GM23338 (cell line): ENCODE measurements at regions not wholly inside any gene's neighbourhood (a gene's known extent, or its start where the extent isn't known, plus 50 kb on each side); places are given as distances from the start of the nearest gene placed in this dataset.

Experiments
- ATAC-seq: fragments of 200-7000 bp; cut with Tn5 transposase; 3 replicates; pipeline ENCODE4 v1.9.1; 2020
- DNase-seq: peaks from one replicate; pipeline ENCODE4 v3.0.0-alpha.2; 2015; ENCODE audit warnings: low spot score
- H2AFZ ChIP-seq: fragments of 200-600 bp; sonication (generic); 2 replicates; pipeline ENCODE4 v1.8.0; 2016; ENCODE audit warnings: antibody characterized with exemption, mild to moderate bottlenecking, moderate library complexity
- H3F3A ChIP-seq: fragments of 200-600 bp; sonication (generic); replicated peaks from 2 replicates; pipeline ENCODE4 v1.8.0; 2017; ENCODE audit warnings: antibody characterized with exemption, mixed run types, low read depth
- H3K27ac ChIP-seq: fragments of 200-600 bp; sonication (generic); 2 replicates; pipeline ENCODE4 v1.6.1; 2016; ENCODE audit warnings: low read depth
- H3K27me3 ChIP-seq: fragments of 200-600 bp; sonication (generic); 2 replicates; pipeline ENCODE4 v1.8.0; 2016; ENCODE audit warnings: mild to moderate bottlenecking, mixed run types, moderate library complexity; ENCODE audit not compliant: insufficient read depth
- H3K36me3 ChIP-seq: fragments of 200-600 bp; sonication (generic); 2 replicates; pipeline ENCODE4 v1.8.0; 2016; ENCODE audit warnings: mild to moderate bottlenecking; ENCODE audit not compliant: insufficient read depth
- H3K4me1 ChIP-seq: fragments of 200-600 bp; sonication (generic); 2 replicates; pipeline ENCODE4 v1.8.0; 2016; ENCODE audit warnings: mild to moderate bottlenecking, moderate library complexity; ENCODE audit not compliant: insufficient read depth
- H3K4me2 ChIP-seq: fragments of 200-600 bp; sonication (generic); 2 replicates; pipeline ENCODE4 v1.7.1; 2017; ENCODE audit warnings: mixed run types
- H3K4me3 ChIP-seq: fragments of 200-600 bp; sonication (generic); 2 replicates; pipeline ENCODE4 v1.6.1; 2016; ENCODE audit warnings: mixed run types
- H3K79me2 ChIP-seq: fragments of 200-600 bp; sonication (generic); replicated peaks from 2 replicates; pipeline ENCODE4 v1.8.0; 2017; ENCODE audit warnings: mild to moderate bottlenecking; ENCODE audit not compliant: insufficient read depth
- H3K9me2 ChIP-seq: fragments of 200-600 bp; sonication (generic); 2 replicates; pipeline ENCODE4 v1.8.0; 2017; ENCODE audit not compliant: insufficient read depth
- H4K20me1 ChIP-seq: fragments of 200-600 bp; sonication (generic); replicated peaks from 2 replicates; pipeline ENCODE4 v1.8.0; 2017; ENCODE audit warnings: mild to moderate bottlenecking; ENCODE audit not compliant: insufficient read depth
- H3K27ac Mint-ChIP-seq: 2 replicates; pipeline ENCODE4 v1.8.0; 2020; ENCODE audit warnings: inconsistent platforms, mild to moderate bottlenecking, moderate library complexity, mixed read lengths
- H3K27me3 Mint-ChIP-seq: 3 replicates; pipeline ENCODE4 v1.8.0; 2022; ENCODE audit warnings: low read depth, mild to moderate bottlenecking, moderate library complexity, mixed read lengths, inconsistent platforms; ENCODE audit not compliant: insufficient read depth, poor library complexity
- H3K36me3 Mint-ChIP-seq: 3 replicates; pipeline ENCODE4 v1.8.0; 2021; ENCODE audit warnings: low read depth, mild to moderate bottlenecking, inconsistent platforms, moderate library complexity, mixed read lengths
- H3K4me1 Mint-ChIP-seq: 3 replicates; pipeline ENCODE4 v1.8.0; 2020; ENCODE audit warnings: mild to moderate bottlenecking, inconsistent platforms, mixed read lengths
- H3K4me3 Mint-ChIP-seq: 3 replicates; pipeline ENCODE4 v1.8.0; 2021; ENCODE audit warnings: moderate library complexity, mild to moderate bottlenecking, inconsistent platforms, mixed read lengths
- H3K9me3 Mint-ChIP-seq: 3 replicates; pipeline ENCODE4 v1.8.0; 2020; ENCODE audit warnings: moderate library complexity, mild to moderate bottlenecking, inconsistent platforms, mixed read lengths
- CREB1 ChIP-seq: fragments of 250-450 bp; sonication (Bioruptor Pico); IDR thresholded peaks from 2 replicates; pipeline ENCODE4 v1.5.0; 2020; ENCODE audit warnings: low read depth, mild to moderate bottlenecking, moderate library complexity
- EZH2 ChIP-seq: fragments of 200-600 bp; sonication (generic); IDR thresholded peaks from one replicate; pipeline ENCODE4 v1.8.0; 2017; ENCODE audit warnings: antibody characterized with exemption, mild to moderate bottlenecking, low read depth; ENCODE audit not compliant: unreplicated experiment
- EZH2phosphoT487 ChIP-seq: fragments of 200-600 bp; sonication (generic); IDR thresholded peaks from one replicate; pipeline ENCODE4 v1.8.1; 2018; ENCODE audit warnings: antibody characterized with exemption; ENCODE audit not compliant: unreplicated experiment
- JUNB ChIP-seq: IDR thresholded peaks from one replicate; pipeline ENCODE4 v1.6.1; 2016; ENCODE audit warnings: antibody characterized with exemption; ENCODE audit not compliant: unreplicated experiment
- NANOG ChIP-seq: IDR thresholded peaks from 2 replicates; pipeline ENCODE4 v1.6.1; 2016; ENCODE audit warnings: antibody characterized with exemption, borderline replicate concordance
- STAT1 ChIP-seq: IDR thresholded peaks from one replicate; pipeline ENCODE4 v1.6.1; 2016; ENCODE audit warnings: antibody characterized with exemption; ENCODE audit not compliant: unreplicated experiment
- ZNF114 ChIP-seq: fragments of 250-450 bp; sonication (Bioruptor Pico); IDR thresholded peaks from 2 replicates; pipeline ENCODE4 v1.5.0; 2020; ENCODE audit warnings: mild to moderate bottlenecking, moderate library complexity
- ZNF331 ChIP-seq: fragments of 250-450 bp; sonication (Bioruptor Pico); IDR thresholded peaks from 2 replicates; pipeline ENCODE4 v1.5.0; 2020; ENCODE audit warnings: low read depth, mild to moderate bottlenecking, moderate library complexity
- TF ChIP-seq, protein P1 (sequence below), 2 experiments: fragments of 200-600 bp in 1 of 2; sonication (generic) in 1 of 2; conservative IDR thresholded peaks; 2 replicates each; pipeline versions ENCODE4 v1.5.1 to v1.6.1; 2016 to 2017; ENCODE audit warnings: antibody characterized with exemption in 2 of 2, low read depth in 2 of 2, mild to moderate bottlenecking in 2 of 2, moderate library complexity in 1 of 2
- TF ChIP-seq, protein P2 (sequence below): IDR thresholded peaks from one replicate; pipeline ENCODE4 v1.6.1; 2018; ENCODE audit warnings: antibody characterized with exemption; ENCODE audit not compliant: unreplicated experiment
- TF ChIP-seq, protein P3 (sequence below): IDR thresholded peaks from 2 replicates; pipeline ENCODE4 v1.6.1; 2016; ENCODE audit warnings: antibody characterized with exemption

DNA sequence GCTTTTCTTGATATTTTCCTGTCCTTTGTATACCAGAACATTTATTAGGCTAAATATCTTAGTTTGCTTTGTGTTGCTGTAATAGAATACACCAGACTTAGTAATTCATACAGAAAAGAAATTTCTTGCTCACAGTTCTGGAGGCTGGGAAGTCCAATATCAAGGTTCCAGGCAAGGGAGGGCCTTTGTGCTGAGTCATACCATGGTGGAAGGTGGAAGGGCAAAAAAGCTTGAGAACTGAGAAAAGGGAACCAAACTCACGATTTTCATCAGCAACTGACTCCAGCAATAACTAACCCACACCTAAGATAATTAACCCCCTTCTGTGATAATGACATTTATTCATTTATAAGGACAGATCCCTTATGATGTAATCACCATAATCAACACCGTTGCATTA, 496.9 kb upstream of the SUCLG2 start:
- Mint-ChIP-seq H3K4me1 (peaks cover 3% of the 10 kb centered on the region; the same call in 1 of the 3 replicates), H3K27me3 (no peaks in the 10 kb centered on the region), H3K4me3 (no peak overlapping the region), H3K36me3 (no peaks in the 10 kb centered on the region), H3K9me3 (no peaks in the 10 kb centered on the region), H3K27ac (no peak overlapping the region)
- H3K9me2 ChIP-seq, result peaks cover 8% of the 10 kb centered on the region; the same call in 1 of the 2 replicates
- peaks cover 5% of the 10 kb centered on the region; the same call in 1 of the 2 replicates for H3K4me1 ChIP-seq
- H3F3A ChIP-seq, result no peaks in the 10 kb centered on the region
- H3K4me2 ChIP-seq, result no peak overlapping the region
- H3K27me3 ChIP-seq, result no peaks in the 10 kb centered on the region
- no peaks in the 10 kb centered on the region for H4K20me1 ChIP-seq
- no peaks in the 10 kb centered on the region for H3K79me2 ChIP-seq
- TF ChIP-seq STAT1 (no peak), CREB1 (CRISPR knock-in tag) (no peak)
- TF ChIP-seq, protein P1, sequence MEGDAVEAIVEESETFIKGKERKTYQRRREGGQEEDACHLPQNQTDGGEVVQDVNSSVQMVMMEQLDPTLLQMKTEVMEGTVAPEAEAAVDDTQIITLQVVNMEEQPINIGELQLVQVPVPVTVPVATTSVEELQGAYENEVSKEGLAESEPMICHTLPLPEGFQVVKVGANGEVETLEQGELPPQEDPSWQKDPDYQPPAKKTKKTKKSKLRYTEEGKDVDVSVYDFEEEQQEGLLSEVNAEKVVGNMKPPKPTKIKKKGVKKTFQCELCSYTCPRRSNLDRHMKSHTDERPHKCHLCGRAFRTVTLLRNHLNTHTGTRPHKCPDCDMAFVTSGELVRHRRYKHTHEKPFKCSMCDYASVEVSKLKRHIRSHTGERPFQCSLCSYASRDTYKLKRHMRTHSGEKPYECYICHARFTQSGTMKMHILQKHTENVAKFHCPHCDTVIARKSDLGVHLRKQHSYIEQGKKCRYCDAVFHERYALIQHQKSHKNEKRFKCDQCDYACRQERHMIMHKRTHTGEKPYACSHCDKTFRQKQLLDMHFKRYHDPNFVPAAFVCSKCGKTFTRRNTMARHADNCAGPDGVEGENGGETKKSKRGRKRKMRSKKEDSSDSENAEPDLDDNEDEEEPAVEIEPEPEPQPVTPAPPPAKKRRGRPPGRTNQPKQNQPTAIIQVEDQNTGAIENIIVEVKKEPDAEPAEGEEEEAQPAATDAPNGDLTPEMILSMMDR (conservative IDR thresholded peaks at IDR 0.05; ENCODE audit: low read depth in 2 of 2), result no peak
- ATAC-seq, result no peak
- H3K36me3 ChIP-seq, result no peaks in the 10 kb centered on the region; the same call in 1 of the 2 replicates
- H3K4me3 ChIP-seq, result no peak overlapping the region
- DNase-seq, result no peak
- no peak overlapping the region for H3K27ac ChIP-seq
- no peak overlapping the region for H2AFZ ChIP-seq

DNA sequence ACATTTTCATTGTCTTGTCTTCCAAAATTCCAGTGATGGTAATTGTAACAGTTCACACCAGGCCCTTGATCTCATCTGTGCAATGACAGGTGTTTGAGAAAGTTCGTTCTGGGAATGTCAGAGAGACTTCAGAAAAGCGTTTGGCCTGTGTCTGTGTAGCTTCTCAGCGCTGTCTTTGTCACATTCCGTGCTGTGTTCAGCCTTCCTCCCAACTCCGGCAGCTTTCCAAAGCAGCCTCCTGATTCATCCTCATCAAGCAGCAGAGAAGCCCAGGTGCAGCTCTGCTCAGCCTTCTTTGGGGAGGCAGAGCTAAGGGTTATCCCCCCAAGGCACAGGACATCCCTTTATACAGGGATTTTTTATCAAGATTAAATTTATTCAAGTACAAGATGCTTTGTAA, 494.0 kb upstream of the SUCLG2 start:
- TF ChIP-seq ZNF331 (no peak), EZH2phosphoT487 (no peak), JUNB (no peak), ZNF114 (no peak), STAT1 (no peak), EZH2 (no peak), NANOG (no peak)
- TF ChIP-seq, protein P2, sequence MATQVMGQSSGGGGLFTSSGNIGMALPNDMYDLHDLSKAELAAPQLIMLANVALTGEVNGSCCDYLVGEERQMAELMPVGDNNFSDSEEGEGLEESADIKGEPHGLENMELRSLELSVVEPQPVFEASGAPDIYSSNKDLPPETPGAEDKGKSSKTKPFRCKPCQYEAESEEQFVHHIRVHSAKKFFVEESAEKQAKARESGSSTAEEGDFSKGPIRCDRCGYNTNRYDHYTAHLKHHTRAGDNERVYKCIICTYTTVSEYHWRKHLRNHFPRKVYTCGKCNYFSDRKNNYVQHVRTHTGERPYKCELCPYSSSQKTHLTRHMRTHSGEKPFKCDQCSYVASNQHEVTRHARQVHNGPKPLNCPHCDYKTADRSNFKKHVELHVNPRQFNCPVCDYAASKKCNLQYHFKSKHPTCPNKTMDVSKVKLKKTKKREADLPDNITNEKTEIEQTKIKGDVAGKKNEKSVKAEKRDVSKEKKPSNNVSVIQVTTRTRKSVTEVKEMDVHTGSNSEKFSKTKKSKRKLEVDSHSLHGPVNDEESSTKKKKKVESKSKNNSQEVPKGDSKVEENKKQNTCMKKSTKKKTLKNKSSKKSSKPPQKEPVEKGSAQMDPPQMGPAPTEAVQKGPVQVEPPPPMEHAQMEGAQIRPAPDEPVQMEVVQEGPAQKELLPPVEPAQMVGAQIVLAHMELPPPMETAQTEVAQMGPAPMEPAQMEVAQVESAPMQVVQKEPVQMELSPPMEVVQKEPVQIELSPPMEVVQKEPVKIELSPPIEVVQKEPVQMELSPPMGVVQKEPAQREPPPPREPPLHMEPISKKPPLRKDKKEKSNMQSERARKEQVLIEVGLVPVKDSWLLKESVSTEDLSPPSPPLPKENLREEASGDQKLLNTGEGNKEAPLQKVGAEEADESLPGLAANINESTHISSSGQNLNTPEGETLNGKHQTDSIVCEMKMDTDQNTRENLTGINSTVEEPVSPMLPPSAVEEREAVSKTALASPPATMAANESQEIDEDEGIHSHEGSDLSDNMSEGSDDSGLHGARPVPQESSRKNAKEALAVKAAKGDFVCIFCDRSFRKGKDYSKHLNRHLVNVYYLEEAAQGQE, result no peak
- TF ChIP-seq, protein P3, sequence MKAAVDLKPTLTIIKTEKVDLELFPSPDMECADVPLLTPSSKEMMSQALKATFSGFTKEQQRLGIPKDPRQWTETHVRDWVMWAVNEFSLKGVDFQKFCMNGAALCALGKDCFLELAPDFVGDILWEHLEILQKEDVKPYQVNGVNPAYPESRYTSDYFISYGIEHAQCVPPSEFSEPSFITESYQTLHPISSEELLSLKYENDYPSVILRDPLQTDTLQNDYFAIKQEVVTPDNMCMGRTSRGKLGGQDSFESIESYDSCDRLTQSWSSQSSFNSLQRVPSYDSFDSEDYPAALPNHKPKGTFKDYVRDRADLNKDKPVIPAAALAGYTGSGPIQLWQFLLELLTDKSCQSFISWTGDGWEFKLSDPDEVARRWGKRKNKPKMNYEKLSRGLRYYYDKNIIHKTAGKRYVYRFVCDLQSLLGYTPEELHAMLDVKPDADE, result no peak
- H4K20me1 ChIP-seq, result no peaks in the 10 kb centered on the region
- H3F3A ChIP-seq, result no peaks in the 10 kb centered on the region
- peaks cover 16% of the 10 kb centered on the region for H3K9me2 ChIP-seq
- H3K4me1 Mint-ChIP-seq, result peaks cover 3% of the 10 kb centered on the region; the same call in 1 of the 3 replicates
- no peak overlapping the region for H3K4me3 ChIP-seq
- no peak for DNase-seq
- no peaks in the 10 kb centered on the region for H3K27me3 ChIP-seq
- H3K27ac ChIP-seq, result no peak overlapping the region
- H3K4me2 ChIP-seq, result no peak overlapping the region
- no peak overlapping the region for H2AFZ ChIP-seq
- no peaks in the 10 kb centered on the region for H3K27me3 Mint-ChIP-seq
- no peaks in the 10 kb centered on the region for H3K36me3 ChIP-seq
- H3K4me1 ChIP-seq, result peaks cover 5% of the 10 kb centered on the region; the same call in 1 of the 2 replicates
- H3K27ac Mint-ChIP-seq, result no peak overlapping the region
- no peak overlapping the region for H3K4me3 Mint-ChIP-seq
- no peaks in the 10 kb centered on the region for H3K79me2 ChIP-seq
- no peaks in the 10 kb centered on the region for H3K36me3 Mint-ChIP-seq
- no peak for ATAC-seq
- no peaks in the 10 kb centered on the region for H3K9me3 Mint-ChIP-seq
